MM.1S (cell line): ENCODE measurements at regions not wholly inside any gene's neighbourhood (a gene's known extent, or its start where the extent isn't known, plus 50 kb on each side); places are given as distances from the start of the nearest gene placed in this dataset.

Experiments used
- DNase-seq: peaks from one replicate; pipeline ENCODE4 v3.0.0-alpha.2; 2015
- H2AFZ ChIP-seq: fragments of 300-600 bp; sonication (generic); 2 replicates; pipeline ENCODE4 v1.6.0; 2016; ENCODE audit warnings: antibody characterized with exemption, low read length
- H3F3A ChIP-seq: fragments of 300-600 bp; sonication (generic); 2 replicates; pipeline ENCODE4 v1.6.1; 2016; ENCODE audit warnings: mild to moderate bottlenecking, antibody characterized with exemption, low read length, moderate library complexity, mixed read lengths; ENCODE audit not compliant: insufficient read depth
- H3K27ac ChIP-seq: fragments of 300-600 bp; sonication (generic); 2 replicates; pipeline ENCODE4 v1.5.1; 2016; ENCODE audit warnings: mild to moderate bottlenecking, low read length
- H3K27me3 ChIP-seq: fragments of 300-600 bp; sonication (generic); replicated peaks from 2 replicates; pipeline ENCODE4 v1.6.0; 2016; ENCODE audit warnings: low read length; ENCODE audit not compliant: insufficient read depth
- H3K36me3 ChIP-seq: fragments of 300-600 bp; sonication (generic); replicated peaks from 2 replicates; pipeline ENCODE4 v1.6.1; 2016; ENCODE audit warnings: mild to moderate bottlenecking, low read length, mixed read lengths; ENCODE audit not compliant: insufficient read depth
- H3K4me1 ChIP-seq: fragments of 300-600 bp; sonication (generic); 2 replicates; pipeline ENCODE4 v1.6.1; 2016; ENCODE audit warnings: low read length, mixed read lengths
- H3K4me2 ChIP-seq: fragments of 300-600 bp; sonication (generic); 2 replicates; pipeline ENCODE4 v1.6.0; 2016; ENCODE audit warnings: low read depth, low read length
- H3K4me3 ChIP-seq: fragments of 300-600 bp; sonication (generic); 2 replicates; pipeline ENCODE4 v1.5.1; 2016; ENCODE audit warnings: low read length, mixed read lengths
- H3K79me2 ChIP-seq: fragments of 300-600 bp; sonication (generic); 2 replicates; pipeline ENCODE4 v1.6.1; 2016; ENCODE audit warnings: mixed run types, low read length, mixed read lengths
- H3K9ac ChIP-seq: fragments of 300-600 bp; sonication (generic); 2 replicates; pipeline ENCODE4 v1.6.1; 2016; ENCODE audit warnings: low read length, mixed read lengths
- H3K9me2 ChIP-seq: fragments of 300-600 bp; sonication (generic); replicated peaks from 2 replicates; pipeline ENCODE4 v1.6.1; 2016; ENCODE audit warnings: mild to moderate bottlenecking, low read length, mixed read lengths; ENCODE audit not compliant: insufficient read depth
- H3K9me3 ChIP-seq: fragments of 300-600 bp; sonication (generic); replicated peaks from 2 replicates; pipeline ENCODE4 v1.6.1; 2016; ENCODE audit warnings: mild to moderate bottlenecking, low read length, mixed read lengths; ENCODE audit not compliant: insufficient read depth
- H4K20me1 ChIP-seq: fragments of 300-600 bp; sonication (generic); 2 replicates; pipeline ENCODE4 v1.6.1; 2016; ENCODE audit warnings: mild to moderate bottlenecking, low read length, moderate library complexity, mixed read lengths; ENCODE audit not compliant: insufficient read depth
- CTCF ChIP-seq: fragments of 300-600 bp; sonication (generic); IDR thresholded peaks from 2 replicates; pipeline ENCODE4 v1.5.1; 2016; ENCODE audit warnings: antibody characterized with exemption, low read length, mixed read lengths
- EZH2 ChIP-seq: fragments of 300-600 bp; sonication (generic); optimal IDR thresholded peaks from 2 replicates; pipeline ENCODE3; 2017; ENCODE audit warnings: low read depth, mild to moderate bottlenecking, antibody characterized with exemption, low read length, mixed read lengths
- EZH2phosphoT487 ChIP-seq: fragments of 300-600 bp; sonication (generic); IDR thresholded peaks from 2 replicates; pipeline ENCODE4 v1.6.1; 2018; ENCODE audit warnings: antibody characterized with exemption, low read length

DNA sequence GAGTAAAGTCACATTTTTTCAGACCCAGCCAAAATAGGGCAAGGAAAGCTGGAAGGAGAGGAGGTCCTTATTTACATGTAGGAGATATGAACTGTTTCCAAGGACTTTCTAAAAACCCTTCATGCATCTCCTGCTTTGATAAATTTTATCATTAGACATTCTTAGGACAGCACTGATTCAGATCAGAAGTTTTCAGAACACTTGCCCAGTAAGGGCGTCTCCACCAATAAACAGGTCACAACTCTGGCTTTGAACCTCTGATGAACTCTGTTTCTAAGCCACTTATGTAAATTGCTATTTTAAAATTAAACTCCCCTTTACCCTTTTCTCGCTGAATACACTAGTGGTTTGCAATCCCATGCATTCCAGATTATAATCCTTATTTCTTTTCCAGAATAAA lies 505.3 kb upstream of the SLIT2 start:
- Histone ChIP-seq H3K27me3 (no peaks in the 10 kb centered on the region), H3K9ac (no peak overlapping the region), H3K79me2 (no peaks in the 10 kb centered on the region), H3K36me3 (no peaks in the 10 kb centered on the region), H3K4me2 (no peak overlapping the region), H3K4me3 (no peak overlapping the region), H3K27ac (no peak overlapping the region), H2AFZ (no peak overlapping the region), H3K4me1 (no peaks in the 10 kb centered on the region), H3K9me2 (no peaks in the 10 kb centered on the region), H3F3A (no peaks in the 10 kb centered on the region), H3K9me3 (no peaks in the 10 kb centered on the region), H4K20me1 (no peaks in the 10 kb centered on the region)
- DNase-seq = no peak
- no peak for TF ChIP-seq EZH2phosphoT487
- no peak for TF ChIP-seq EZH2
- TF ChIP-seq CTCF = no peak

DNA sequence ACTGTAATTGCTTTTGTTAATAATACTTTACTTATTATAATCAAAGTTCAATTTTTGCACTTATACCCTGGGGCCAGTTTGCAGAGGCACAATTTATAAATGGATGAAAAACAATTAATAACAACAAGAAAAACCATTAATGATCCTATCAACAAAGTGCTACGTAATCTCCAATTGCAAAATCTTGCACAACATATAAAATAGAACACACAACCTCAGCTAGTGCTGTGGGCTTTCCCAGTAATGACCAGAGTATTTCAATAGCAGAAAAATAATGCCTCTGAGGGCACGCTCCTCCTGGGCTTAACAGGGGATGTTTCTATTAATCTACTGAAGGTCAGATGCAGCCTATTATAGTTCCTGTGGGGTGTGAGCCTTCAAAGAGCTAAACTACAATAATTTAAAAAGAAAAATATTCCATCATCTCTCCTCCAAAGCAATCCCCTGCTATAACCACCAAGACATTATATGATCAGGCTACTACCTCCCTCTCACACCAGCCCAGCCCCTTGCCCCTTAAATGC lies 508.5 kb upstream of the SLIT2 start:
- H3K4me1 ChIP-seq = no peaks in the 10 kb centered on the region
- TF ChIP-seq EZH2 (no peak), CTCF (no peak), EZH2phosphoT487 (no peak)
- no peak overlapping the region for H2AFZ ChIP-seq
- H3K4me2 ChIP-seq = no peak overlapping the region
- H3K79me2 ChIP-seq = no peaks in the 10 kb centered on the region
- H3K36me3 ChIP-seq = no peaks in the 10 kb centered on the region
- DNase-seq = no peak
- H3K9ac ChIP-seq = no peak overlapping the region
- no peaks in the 10 kb centered on the region for H3K27me3 ChIP-seq
- H3K9me2 ChIP-seq = no peaks in the 10 kb centered on the region
- H4K20me1 ChIP-seq = no peaks in the 10 kb centered on the region
- H3K9me3 ChIP-seq = no peaks in the 10 kb centered on the region
- no peak overlapping the region for H3K4me3 ChIP-seq
- no peak overlapping the region for H3K27ac ChIP-seq
- no peaks in the 10 kb centered on the region for H3F3A ChIP-seq

GRCh38 chr4:19739101-19739651 lies 512.5 kb upstream of the SLIT2 start:
- no peak overlapping the region for H3K9ac ChIP-seq
- no peaks in the 10 kb centered on the region for H3F3A ChIP-seq
- TF ChIP-seq EZH2 (no peak), EZH2phosphoT487 (no peak), CTCF (no peak)
- no peaks in the 10 kb centered on the region for H3K9me2 ChIP-seq
- no peaks in the 10 kb centered on the region for H3K79me2 ChIP-seq
- no peak overlapping the region for H3K4me3 ChIP-seq
- H3K36me3 ChIP-seq = no peaks in the 10 kb centered on the region
- H3K9me3 ChIP-seq = no peaks in the 10 kb centered on the region
- H3K4me1 ChIP-seq = no peaks in the 10 kb centered on the region
- no peak overlapping the region for H3K4me2 ChIP-seq
- H3K27me3 ChIP-seq = no peaks in the 10 kb centered on the region
- DNase-seq = no peak
- no peak overlapping the region for H3K27ac ChIP-seq
- H2AFZ ChIP-seq = no peak overlapping the region
- no peaks in the 10 kb centered on the region for H4K20me1 ChIP-seq
